Heart left ventricle (tissue), 16 donors: ENCODE measurements at regions not wholly inside any gene's neighbourhood (a gene's known extent, or its start where the extent isn't known, plus 50 kb on each side); places are given as distances from the start of the nearest gene placed in this dataset.

ENCODE experiments used
- ATAC-seq, 4 donors: fragments of 200-7000 bp; cut with Tn5 transposase; one replicate each; pipeline ENCODE4 v1.9.1; 2020 to 2022; ENCODE audit warnings: moderate library complexity in 4 of 4, mild to moderate bottlenecking in 3 of 4, moderate number of reproducible peaks in 1 of 4
- DNase-seq, 5 donors: peaks; one replicate each; pipeline ENCODE4 v3.0.0-alpha.2; 2020
- H3K27ac ChIP-seq, 12 donors: fragments of 200-600 bp; sonication (generic) in 4 of 12; one replicate each; pipeline versions ENCODE4 v1.5.0 to v1.8.0; 2016 to 2022; ENCODE audit warnings: mild to moderate bottlenecking in 2 of 12
- H3K27me3 ChIP-seq, 9 donors: fragments of 200-600 bp; sonication (generic) in 2 of 9; one replicate each; pipeline versions ENCODE4 v1.5.1 to v1.8.0; 2016 to 2022; ENCODE audit warnings: mild to moderate bottlenecking in 3 of 9
- H3K36me3 ChIP-seq, 9 donors: fragments of 200-600 bp; sonication (generic) in 2 of 9; one replicate each; pipeline versions ENCODE4 v1.5.0 to v1.8.0; 2018 to 2022; ENCODE audit warnings: mild to moderate bottlenecking in 2 of 9
- H3K4me1 ChIP-seq, 12 donors: fragments of 200-600 bp; sonication (generic) in 4 of 12; one replicate each; pipeline versions ENCODE4 v1.5.0 to v1.8.0; 2016 to 2022; ENCODE audit warnings: mild to moderate bottlenecking in 3 of 12
- H3K4me3 ChIP-seq, 12 donors: fragments of 200-600 bp; sonication (generic) in 4 of 12; one replicate each; pipeline versions ENCODE4 v1.5.0 to v1.8.0; 2017 to 2022; ENCODE audit warnings: mild to moderate bottlenecking in 9 of 12, moderate library complexity in 4 of 12
- H3K9me3 ChIP-seq, 12 donors: fragments of 200-600 bp; sonication (generic) in 4 of 12; one replicate each; pipeline versions ENCODE4 v1.5.0 to v1.8.0; 2016 to 2022; ENCODE audit warnings: mild to moderate bottlenecking in 1 of 12
- CTCF ChIP-seq, 12 donors: fragments of 200-600 bp; sonication (generic) in 4 of 12; IDR thresholded peaks; one replicate each; pipeline versions ENCODE4 v1.5.0 to v1.8.0; 2018 to 2022; ENCODE audit warnings: antibody characterized with exemption in 12 of 12, mild to moderate bottlenecking in 5 of 12
- POLR2A ChIP-seq, 2 donors: fragments of 450-650 bp; IDR thresholded peaks; one replicate each; pipeline ENCODE4 v1.6.1; 2017; ENCODE audit warnings: antibody characterized with exemption in 2 of 2, mild to moderate bottlenecking in 2 of 2, moderate library complexity in 2 of 2
- WGBS, 4 donors: extraction: QIAGEN DNeasy Blood & Tissue Kit in 2 of 4; methylation state at CpG; one replicate each; pipeline versions ENCODE4 v1.1.5 to v1.1.7; 2013 to 2018; 5-methylcytosine and 5-hydroxymethylcytosine counted together
- intact Hi-C, 10 donors: fragments of 100-400 bp; cut with DNase I; formaldehyde crosslinking; loops; one replicate each; pipeline versions ENCODE4 v1.11.1 to v1.14.2; 2022
- donor health status: ischemic (EF 13 %, LVEDD 7.1; RV severe dilation, severe dysfunction).
- donor health status: healthy with polysubstance abuse.
- donor health status: DM: no; HTN: yes; CAD: no.
- donor health status: DM: no; HTN: no; CAD: no.
- donor health status: ischemic (EF 25% LVEDD 6.9; RV normal size, moderate dysfunction).
- donor health status: ischemic (EF 25% LVEDD 5.7; RV mildly dilated, moderate dysfunction).
- donor health status: healthy.
- donor health status: DM: yes; HTN: yes; CAD: no.
- donor health status: ischemic (EF 35%, LVEDD 5.7; RV mildly dilated, moderate dysfunction).
- donor health status: nonischemic (EF 11% LVEDD 7.7; RV severe dilation, severe dysfunction).
- donor health status: DM: yes; HTN: yes; CAD: no.
- donor health status: PGD.
- donor health status: ischemic (EF 29% LVEDD 5.4; RV normal size, mild dysfunction).
- donor health status: nonischemic (EF 23%, LVEDD 6.1; RV moderate dilation, normal function).

DNA sequence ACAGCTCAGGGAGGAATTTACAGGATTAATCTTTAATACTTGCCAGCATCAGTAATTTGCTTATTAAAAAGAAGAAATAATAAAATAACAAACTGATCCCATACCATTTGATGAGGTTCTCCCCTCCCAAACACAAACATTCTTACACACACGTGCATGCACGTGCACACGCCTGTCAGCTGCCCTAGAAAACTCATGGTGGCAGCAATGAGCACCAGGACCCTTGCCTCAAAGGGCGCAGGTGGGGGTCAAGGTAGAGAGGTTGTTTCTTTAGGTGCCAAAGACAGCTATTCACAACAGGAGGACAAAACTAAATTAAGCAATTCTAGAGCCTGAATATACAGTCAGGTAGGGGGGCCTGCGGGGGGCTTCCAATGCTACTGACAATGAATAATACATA is 219.3 kb downstream of the BUD13 start:
- ATAC-seq = no peak

DNA sequence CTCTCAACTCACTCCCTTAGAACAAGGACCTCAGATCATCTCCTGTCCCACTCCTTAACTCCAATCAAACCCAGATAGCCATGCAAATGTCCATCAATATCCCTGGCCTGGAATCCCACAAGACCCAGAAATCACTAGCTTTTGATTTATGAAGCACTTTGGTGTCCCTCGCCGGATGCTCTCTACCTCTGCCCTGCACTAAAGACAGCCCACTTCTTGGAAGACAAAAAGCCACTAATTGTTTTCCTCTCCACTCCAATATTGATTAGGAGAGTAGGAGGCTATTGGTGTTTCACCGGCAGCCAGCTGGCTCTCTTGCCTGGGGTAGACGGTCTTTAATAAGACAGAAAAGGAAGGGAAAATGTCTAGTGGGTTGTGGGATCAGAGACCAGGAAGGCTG is 221.2 kb downstream of the BUD13 start:
- Histone ChIP-seq H3K9me3 (peaks cover 0 to 6% (median 0%) of the 10 kb centered on the region in 12 donors), H3K27ac (no peak overlapping the region), H3K36me3 (no peaks in the 10 kb centered on the region), H3K4me1 (no peaks in the 10 kb centered on the region), H3K4me3 (no peak overlapping the region), H3K27me3 (no peaks in the 10 kb centered on the region)
- TF ChIP-seq POLR2A (IDR thresholded peaks at IDR 0.05) (no peak), CTCF (IDR thresholded peaks at IDR 0.05) (no peak)
- WGBS, 4 donors = 90 to 95% (median 93%) methylated on average over 4 of the region's 4 CpGs
- ATAC-seq (no peak), DNase-seq (no peak)
- intact Hi-C loops = no loop called here

More for the DNA sequence above, 219.3 kb downstream of the BUD13 start:
- no peak for DNase-seq
- no peaks in the 10 kb centered on the region for H3K4me1 ChIP-seq
- WGBS, 4 donors = 71 to 77% (median 75%) methylated on average over 5 of the region's 5 CpGs
- peaks cover 0 to 6% (median 0%) of the 10 kb centered on the region in 12 donors for H3K9me3 ChIP-seq
- no peaks in the 10 kb centered on the region for H3K27me3 ChIP-seq
- H3K27ac ChIP-seq = no peak overlapping the region
- H3K36me3 ChIP-seq = no peaks in the 10 kb centered on the region
- intact Hi-C loops = no loop called here
- TF ChIP-seq POLR2A (IDR thresholded peaks at IDR 0.05) (no peak), CTCF (IDR thresholded peaks at IDR 0.05) (no peak)
- no peak overlapping the region for H3K4me3 ChIP-seq

DNA sequence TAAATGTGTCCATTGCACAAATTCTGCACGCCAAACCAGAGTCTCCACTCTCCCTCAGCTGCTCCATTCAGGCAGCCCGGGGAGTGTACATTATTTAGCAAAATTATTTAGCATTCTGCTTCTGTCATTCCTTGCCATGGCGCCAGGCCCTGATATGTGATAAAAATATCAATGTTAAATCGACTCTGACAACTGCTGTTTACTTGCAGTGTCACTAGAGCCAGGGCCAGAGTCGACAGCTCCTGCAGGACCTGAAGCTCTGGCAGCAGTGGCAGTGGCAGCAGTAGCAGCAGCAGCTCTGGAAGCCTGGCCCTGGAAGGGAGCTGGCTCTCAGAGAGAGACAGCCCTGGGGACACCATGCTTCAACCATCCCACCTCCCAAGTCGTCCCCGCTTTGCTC is 224.5 kb downstream of the BUD13 start:
- no peaks in the 10 kb centered on the region for H3K36me3 ChIP-seq
- H3K4me1 ChIP-seq = no peaks in the 10 kb centered on the region
- TF ChIP-seq POLR2A (IDR thresholded peaks at IDR 0.05) (no peak), CTCF (IDR thresholded peaks at IDR 0.05) (no peak)
- peaks cover 0 to 6% (median 0%) of the 10 kb centered on the region in 12 donors for H3K9me3 ChIP-seq
- 58 to 74% (median 64%) methylated on average over 7 of the region's 7 CpGs for WGBS, 4 donors
- no peak overlapping the region for H3K27ac ChIP-seq
- H3K4me3 ChIP-seq = no peak overlapping the region
- DNase-seq (no peak), ATAC-seq (no peak)
- H3K27me3 ChIP-seq = peaks cover 0 to 5% (median 0%) of the 10 kb centered on the region in 9 donors
- intact Hi-C loops = no loop called here

- intact Hi-C loops = no loop called here
- DNase-seq = no peak
- Histone ChIP-seq H3K27ac (no peak overlapping the region), H3K9me3 (peaks cover 0 to 6% (median 0%) of the 10 kb centered on the region in 12 donors), H3K36me3 (no peaks in the 10 kb centered on the region), H3K4me1 (no peaks in the 10 kb centered on the region), H3K27me3 (peaks cover 0 to 5% (median 0%) of the 10 kb centered on the region in 9 donors), H3K4me3 (no peak overlapping the region)
- ATAC-seq = no peak
- TF ChIP-seq POLR2A (IDR thresholded peaks at IDR 0.05) = no peak
- no peak for TF ChIP-seq CTCF (IDR thresholded peaks at IDR 0.05)
- WGBS, 4 donors = 46 to 54% (median 51%) methylated on average over 2 of the region's 2 CpGs
Measured at GRCh38 chr11:116547571-116547970, 225.2 kb downstream of the BUD13 start.
